Ishikawa (cell line): ENCODE measurements at regions not wholly inside any gene's neighbourhood (a gene's known extent, or its start where the extent isn't known, plus 50 kb on each side); places are given as distances from the start of the nearest gene placed in this dataset.

Experiments
- EP300 ChIP-seq: IDR thresholded peaks from 2 replicates; pipeline ENCODE4 v1.6.1; 2012; ENCODE audit warnings: borderline replicate concordance
- REST ChIP-seq: IDR thresholded peaks from 2 replicates; pipeline ENCODE4 v1.6.1; 2012; ENCODE audit warnings: low read depth, mild to moderate bottlenecking
- TAF1 ChIP-seq: IDR thresholded peaks from 2 replicates; pipeline ENCODE4 v1.6.1; 2012; ENCODE audit warnings: low read depth, mild to moderate bottlenecking
- TEAD4 ChIP-seq: IDR thresholded peaks from 2 replicates; pipeline ENCODE4 v1.6.1; 2012
- YY1 ChIP-seq: IDR thresholded peaks from 2 replicates; pipeline ENCODE4 v1.6.1; 2012; ENCODE audit warnings: low read depth
- ZBTB7A ChIP-seq: IDR thresholded peaks from 2 replicates; pipeline ENCODE4 v1.6.1; 2012; ENCODE audit warnings: low read depth
- TF ChIP-seq, protein P1 (sequence below): IDR thresholded peaks from 2 replicates; pipeline ENCODE4 v1.6.1; 2012
- TF ChIP-seq, protein P2 (sequence below): IDR thresholded peaks from 2 replicates; pipeline ENCODE4 v1.6.1; 2012

DNA sequence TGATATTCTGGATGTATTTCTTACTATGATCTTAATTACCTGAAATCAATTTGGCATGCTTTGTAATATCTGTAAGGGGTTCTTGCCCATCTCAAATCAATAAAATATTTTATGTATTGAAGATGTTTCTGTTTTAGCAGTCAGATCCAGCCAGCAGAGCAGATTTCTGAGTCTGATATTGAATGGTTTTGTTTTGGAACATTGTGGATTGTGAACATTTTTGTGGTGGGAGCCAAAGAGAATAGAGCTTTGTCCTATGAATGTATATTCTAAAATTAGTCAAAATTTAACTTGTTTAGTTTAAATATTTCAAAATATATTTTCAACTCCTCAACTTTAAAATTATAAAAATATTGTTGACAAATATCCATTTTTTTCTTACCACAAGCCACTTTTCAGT, 197.0 kb downstream of the UBE2E3 start:
- TF ChIP-seq REST = no peak
- no peak for TF ChIP-seq YY1
- TF ChIP-seq, protein P1, sequence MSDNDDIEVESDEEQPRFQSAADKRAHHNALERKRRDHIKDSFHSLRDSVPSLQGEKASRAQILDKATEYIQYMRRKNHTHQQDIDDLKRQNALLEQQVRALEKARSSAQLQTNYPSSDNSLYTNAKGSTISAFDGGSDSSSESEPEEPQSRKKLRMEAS = no peak
- no peak for TF ChIP-seq EP300
- TF ChIP-seq ZBTB7A = no peak
- no peak for TF ChIP-seq TAF1
- TF ChIP-seq, protein P2, sequence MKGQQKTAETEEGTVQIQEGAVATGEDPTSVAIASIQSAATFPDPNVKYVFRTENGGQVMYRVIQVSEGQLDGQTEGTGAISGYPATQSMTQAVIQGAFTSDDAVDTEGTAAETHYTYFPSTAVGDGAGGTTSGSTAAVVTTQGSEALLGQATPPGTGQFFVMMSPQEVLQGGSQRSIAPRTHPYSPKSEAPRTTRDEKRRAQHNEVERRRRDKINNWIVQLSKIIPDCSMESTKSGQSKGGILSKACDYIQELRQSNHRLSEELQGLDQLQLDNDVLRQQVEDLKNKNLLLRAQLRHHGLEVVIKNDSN = no peak
- TF ChIP-seq TEAD4 = no peak
